ENCODE measurements at regions not wholly inside any gene's neighbourhood (a gene's known extent, or its start where the extent isn't known, plus 50 kb on each side); places are given as distances from the start of the nearest gene placed in this dataset.

- no peaks in the 10 kb centered on the region for H3K9me3 ChIP-seq
- no peaks in the 10 kb centered on the region for H3K36me3 ChIP-seq
- TF ChIP-seq POLR2AphosphoS5 (IDR thresholded peaks at IDR 0.05) (no peak), POLR2A (IDR thresholded peaks at IDR 0.05) (no peak), CTCF (IDR thresholded peaks at IDR 0.05) (no peak), EP300 (IDR thresholded peaks at IDR 0.05) (no peak)
- no peaks in the 10 kb centered on the region for H3K27me3 ChIP-seq
- H3K4me1 ChIP-seq, result no peaks in the 10 kb centered on the region
- no peak overlapping the region for H3K4me3 ChIP-seq
- DNase-seq (no peak), ATAC-seq (ENCODE audit: low FRiP score in 2 of 2) (no peak)
- no peak overlapping the region for H3K27ac ChIP-seq
These were observed 1420.4 kb upstream of the TENM4 start for GRCh38 chr11:80861193-80861592.

- ATAC-seq (ENCODE audit: low FRiP score in 2 of 2) (no peak), DNase-seq (no peak)
- H3K36me3 ChIP-seq, result no peaks in the 10 kb centered on the region
- H3K4me3 ChIP-seq, result no peak overlapping the region
- TF ChIP-seq CTCF (IDR thresholded peaks at IDR 0.05) (no peak), POLR2AphosphoS5 (IDR thresholded peaks at IDR 0.05) (no peak), EP300 (IDR thresholded peaks at IDR 0.05) (no peak), POLR2A (IDR thresholded peaks at IDR 0.05) (no peak)
- H3K27me3 ChIP-seq, result no peaks in the 10 kb centered on the region
- H3K27ac ChIP-seq, result no peak overlapping the region
- no peaks in the 10 kb centered on the region for H3K4me1 ChIP-seq
- no peaks in the 10 kb centered on the region for H3K9me3 ChIP-seq
These were observed 1419.8 kb upstream of the TENM4 start for GRCh38 chr11:80860632-80861031.

- DNase-seq (no peak), ATAC-seq (ENCODE audit: low FRiP score in 2 of 2) (no peak)
- no peaks in the 10 kb centered on the region for H3K36me3 ChIP-seq
- 24 to 31% methylated on average over 1 of the region's 1 CpG for WGBS, 2 donors
- H3K9me3 ChIP-seq, result no peaks in the 10 kb centered on the region
- H3K27ac ChIP-seq, result no peak overlapping the region
- H3K4me3 ChIP-seq, result no peak overlapping the region
- H3K4me1 ChIP-seq, result no peaks in the 10 kb centered on the region
- TF ChIP-seq POLR2AphosphoS5 (IDR thresholded peaks at IDR 0.05) (no peak), EP300 (IDR thresholded peaks at IDR 0.05) (no peak), POLR2A (IDR thresholded peaks at IDR 0.05) (no peak), CTCF (IDR thresholded peaks at IDR 0.05) (no peak)
- no peaks in the 10 kb centered on the region for H3K27me3 ChIP-seq
These were observed 1415.2 kb upstream of the TENM4 start for GRCh38 chr11:80856066-80856465.

- Histone ChIP-seq H3K4me3 (no peak overlapping the region), H3K27ac (no peak overlapping the region), H3K9me3 (no peaks in the 10 kb centered on the region), H3K36me3 (no peaks in the 10 kb centered on the region), H3K27me3 (no peaks in the 10 kb centered on the region), H3K4me1 (no peaks in the 10 kb centered on the region)
- no peak for DNase-seq
- TF ChIP-seq POLR2AphosphoS5 (IDR thresholded peaks at IDR 0.05), result no peak
- no peak for TF ChIP-seq CTCF (IDR thresholded peaks at IDR 0.05)
- no peak for TF ChIP-seq POLR2A (IDR thresholded peaks at IDR 0.05)
- no peak for TF ChIP-seq EP300 (IDR thresholded peaks at IDR 0.05)
- WGBS, 2 donors, result 80 to 83% methylated on average over 4 of the region's 4 CpGs
- no peak for ATAC-seq (ENCODE audit: low FRiP score in 2 of 2)
These were observed 1414.6 kb upstream of the TENM4 start for GRCh38 chr11:80855426-80855825.

- ATAC-seq (ENCODE audit: low FRiP score in 2 of 2) (no peak), DNase-seq (no peak)
- H3K36me3 ChIP-seq, result no peaks in the 10 kb centered on the region
- no peaks in the 10 kb centered on the region for H3K4me1 ChIP-seq
- H3K27me3 ChIP-seq, result no peaks in the 10 kb centered on the region
- TF ChIP-seq POLR2A (IDR thresholded peaks at IDR 0.05), result no peak
- no peak for TF ChIP-seq EP300 (IDR thresholded peaks at IDR 0.05)
- no peak overlapping the region for H3K4me3 ChIP-seq
- WGBS, 2 donors, result 88 to 92% methylated on average over 3 of the region's 3 CpGs
- no peaks in the 10 kb centered on the region for H3K9me3 ChIP-seq
- H3K27ac ChIP-seq, result no peak overlapping the region
These were observed 1408.4 kb upstream of the TENM4 start for GRCh38 chr11:80849253-80849652.
